Esophagus muscularis mucosa (tissue), 3 donors: ENCODE measurements at regions not wholly inside any gene's neighbourhood (a gene's known extent, or its start where the extent isn't known, plus 50 kb on each side); places are given as distances from the start of the nearest gene placed in this dataset.

ENCODE experiments used
- EP300 ChIP-seq: sonication (generic); formaldehyde crosslinking; IDR thresholded peaks from one replicate; pipeline ENCODE4 v1.6.1; 2017; ENCODE audit warnings: antibody characterized with exemption
- TF ChIP-seq, protein P1 (sequence below), 3 experiments: fragments of 200-600 bp in 2 of 3; fragments of 450-650 bp in 1 of 3; sonication (generic) in 2 of 3; IDR thresholded peaks; one replicate each; pipeline ENCODE4 v1.5.1; 2017 to 2019; ENCODE audit warnings: antibody characterized with exemption in 3 of 3, mild to moderate bottlenecking in 2 of 3, moderate library complexity in 1 of 3

DNA sequence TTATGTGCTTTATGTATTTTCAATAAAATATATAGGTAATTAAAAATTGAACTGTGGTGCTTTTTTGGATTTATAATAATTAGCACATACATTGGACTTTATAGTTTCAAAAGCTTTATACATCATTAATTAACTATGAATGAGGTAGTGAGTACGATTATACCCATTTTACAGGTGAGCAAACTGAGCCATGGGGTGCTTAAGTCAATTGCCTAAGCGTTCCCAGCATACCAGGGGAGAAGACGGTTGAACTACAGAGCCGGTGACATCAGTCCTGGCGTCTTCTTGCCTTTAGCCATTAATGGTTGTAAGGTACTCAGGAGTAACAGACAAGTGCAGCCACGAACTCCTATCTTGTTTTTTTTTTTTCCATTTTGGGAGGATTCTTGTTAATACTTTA is 172.8 kb downstream of the GATA3 start:
- TF ChIP-seq, protein P1, sequence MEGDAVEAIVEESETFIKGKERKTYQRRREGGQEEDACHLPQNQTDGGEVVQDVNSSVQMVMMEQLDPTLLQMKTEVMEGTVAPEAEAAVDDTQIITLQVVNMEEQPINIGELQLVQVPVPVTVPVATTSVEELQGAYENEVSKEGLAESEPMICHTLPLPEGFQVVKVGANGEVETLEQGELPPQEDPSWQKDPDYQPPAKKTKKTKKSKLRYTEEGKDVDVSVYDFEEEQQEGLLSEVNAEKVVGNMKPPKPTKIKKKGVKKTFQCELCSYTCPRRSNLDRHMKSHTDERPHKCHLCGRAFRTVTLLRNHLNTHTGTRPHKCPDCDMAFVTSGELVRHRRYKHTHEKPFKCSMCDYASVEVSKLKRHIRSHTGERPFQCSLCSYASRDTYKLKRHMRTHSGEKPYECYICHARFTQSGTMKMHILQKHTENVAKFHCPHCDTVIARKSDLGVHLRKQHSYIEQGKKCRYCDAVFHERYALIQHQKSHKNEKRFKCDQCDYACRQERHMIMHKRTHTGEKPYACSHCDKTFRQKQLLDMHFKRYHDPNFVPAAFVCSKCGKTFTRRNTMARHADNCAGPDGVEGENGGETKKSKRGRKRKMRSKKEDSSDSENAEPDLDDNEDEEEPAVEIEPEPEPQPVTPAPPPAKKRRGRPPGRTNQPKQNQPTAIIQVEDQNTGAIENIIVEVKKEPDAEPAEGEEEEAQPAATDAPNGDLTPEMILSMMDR (IDR thresholded peaks at IDR 0.05) = no peak
- TF ChIP-seq EP300 = no peak
